ENCODE measurements at regions not wholly inside any gene's neighbourhood (a gene's known extent, or its start where the extent isn't known, plus 50 kb on each side); places are given as distances from the start of the nearest gene placed in this dataset.

GRCh38 chr5:125549322-125549911, 803.0 kb upstream of the ZNF608 start:
- DNase-seq: no peak

GRCh38 chr5:125550274-125550673, 803.8 kb upstream of the ZNF608 start:
- no peak for DNase-seq

- no peak for DNase-seq
Observed at GRCh38 chr5:125551246-125551645, 804.8 kb upstream of the ZNF608 start.

GRCh38 chr5:125551797-125552196, 805.4 kb upstream of the ZNF608 start:
- DNase-seq: no peak

- no peak for DNase-seq
Observed at GRCh38 chr5:125552486-125552885, 806.0 kb upstream of the ZNF608 start.

- no peak for DNase-seq
Observed at GRCh38 chr5:125554355-125554754, 807.9 kb upstream of the ZNF608 start.

- no peak for DNase-seq
Observed at GRCh38 chr5:125555591-125555990, 809.2 kb upstream of the ZNF608 start.

GRCh38 chr5:125558016-125558415, 811.6 kb upstream of the ZNF608 start:
- DNase-seq: no peak

- DNase-seq: no peak
Observed at GRCh38 chr5:125558466-125558865, 812.0 kb upstream of the ZNF608 start.

GRCh38 chr5:125559296-125559695, 812.9 kb upstream of the ZNF608 start:
- no peak for DNase-seq

GRCh38 chr5:125560476-125561225, 814.2 kb upstream of the ZNF608 start:
- no peak for DNase-seq

GRCh38 chr5:125564317-125564975, 818.0 kb upstream of the ZNF608 start:
- no peak for DNase-seq

GRCh38 chr5:125574491-125575044, 828.1 kb upstream of the ZNF608 start:
- no peak for DNase-seq

GRCh38 chr5:125575171-125575890, 828.9 kb upstream of the ZNF608 start:
- no peak for DNase-seq

- DNase-seq: no peak
Observed at GRCh38 chr5:125575891-125576505, 829.6 kb upstream of the ZNF608 start.

- DNase-seq: no peak
Observed at GRCh38 chr5:125576822-125577221, 830.4 kb upstream of the ZNF608 start.

- no peak for DNase-seq
Observed at GRCh38 chr5:125578551-125578950, 832.1 kb upstream of the ZNF608 start.

GRCh38 chr5:125579182-125579581, 832.7 kb upstream of the ZNF608 start:
- DNase-seq: no peak

- DNase-seq: no peak
Observed at GRCh38 chr5:125581311-125581710, 834.9 kb upstream of the ZNF608 start.

GRCh38 chr5:125582352-125582751, 835.9 kb upstream of the ZNF608 start:
- DNase-seq: no peak

- no peak for DNase-seq
Observed at GRCh38 chr5:125583321-125584139, 837.1 kb upstream of the ZNF608 start.

GRCh38 chr5:125584140-125584520, 837.7 kb upstream of the ZNF608 start:
- DNase-seq: no peak
